ENCODE measurements at regions not wholly inside any gene's neighbourhood (a gene's known extent, or its start where the extent isn't known, plus 50 kb on each side); places are given as distances from the start of the nearest gene placed in this dataset.

DNA sequence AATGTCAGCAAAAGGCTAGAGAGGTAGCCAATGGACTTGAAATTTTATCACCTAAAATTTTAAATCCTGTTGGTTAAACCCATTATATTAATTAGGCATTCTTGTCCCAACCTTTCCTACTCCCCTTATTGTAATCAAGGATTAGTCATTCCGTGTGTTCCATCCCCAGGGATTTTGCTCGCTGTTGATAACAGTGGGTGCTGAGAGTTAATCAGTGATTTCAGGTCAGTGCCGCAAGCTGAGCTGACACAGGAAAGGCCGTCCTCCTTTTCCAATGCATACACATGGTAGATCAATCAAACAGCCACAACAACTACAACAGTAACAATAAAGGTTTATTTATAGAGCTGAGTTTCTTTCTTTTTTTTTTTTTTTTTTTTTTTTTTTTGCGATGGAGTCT lies 271.4 kb downstream of the ACTR3B start:
- POLR2A ChIA-PET (ENCODE audit: partially characterized antibody) = no interaction called here
- Histone ChIP-seq H3K27ac (ENCODE audit: low read depth, low read length) (no peak overlapping the region), H3K9me3 (ENCODE audit: control insufficient read depth in 1 of 2, low read length in 2 of 2) (no peaks in the 10 kb centered on the region), H3K36me3 (ENCODE audit: insufficient read depth, low read length) (no peaks in the 10 kb centered on the region), H3K4me3 (ENCODE audit: low read length in 2 of 2) (no peak overlapping the region), H3K27me3 (ENCODE audit: insufficient read depth, low read length) (no peaks in the 10 kb centered on the region), H3K4me1 (ENCODE audit: insufficient read depth, low read length) (no peaks in the 10 kb centered on the region)
- Mint-ChIP-seq H3K9me3 (no peaks in the 10 kb centered on the region), H3K36me3 (no peaks in the 10 kb centered on the region), H3K4me1 (no peaks in the 10 kb centered on the region), H3K27me3 (no peaks in the 10 kb centered on the region), H3K27ac (no peak overlapping the region), H3K4me3 (no peak overlapping the region)
- intact Hi-C loops (cut with micrococcal nuclease) = no loop called here
- CTCF ChIA-PET (ENCODE audit: partially characterized antibody) = no interaction called here
- no peak for DNase-seq

- H3K4me3 ChIP-seq (ENCODE audit: low read length in 2 of 2) = no peak overlapping the region
- no peaks in the 10 kb centered on the region for H3K27me3 ChIP-seq (ENCODE audit: insufficient read depth, low read length)
- POLR2A ChIA-PET (ENCODE audit: partially characterized antibody) = no interaction called here
- no peaks in the 10 kb centered on the region for H3K36me3 ChIP-seq (ENCODE audit: insufficient read depth, low read length)
- CTCF ChIA-PET (ENCODE audit: partially characterized antibody) = no interaction called here
- peaks cover 0 to 2% of the 10 kb centered on the region in 2 donors for H3K27me3 Mint-ChIP-seq
- H3K9me3 Mint-ChIP-seq = peaks cover 0 to 4% (median 0%) of the 10 kb centered on the region in 8 donors
- H3K4me3 Mint-ChIP-seq = no peak overlapping the region
- no peaks in the 10 kb centered on the region for H3K9me3 ChIP-seq (ENCODE audit: control insufficient read depth in 1 of 2, low read length in 2 of 2)
- no peak for DNase-seq
- no peaks in the 10 kb centered on the region for H3K4me1 ChIP-seq (ENCODE audit: insufficient read depth, low read length)
- H3K36me3 Mint-ChIP-seq = no peaks in the 10 kb centered on the region
- H3K27ac Mint-ChIP-seq = no peak overlapping the region
- H3K4me1 Mint-ChIP-seq = no peaks in the 10 kb centered on the region
- no peak overlapping the region for H3K27ac ChIP-seq (ENCODE audit: low read depth, low read length)
- intact Hi-C loops (cut with micrococcal nuclease) = no loop called here
Observed at GRCh38 chr7:153034791-153035190, 275.2 kb downstream of the ACTR3B start.

- Mint-ChIP-seq H3K36me3 (no peaks in the 10 kb centered on the region), H3K4me1 (no peaks in the 10 kb centered on the region), H3K27me3 (peaks cover 0 to 2% of the 10 kb centered on the region in 2 donors), H3K27ac (no peak overlapping the region), H3K4me3 (no peak overlapping the region), H3K9me3 (peaks cover 0 to 4% (median 0%) of the 10 kb centered on the region in 8 donors)
- ChIA-PET POLR2A (ENCODE audit: partially characterized antibody) (no interaction called here), CTCF (ENCODE audit: partially characterized antibody) (no interaction called here)
- H3K27ac ChIP-seq (ENCODE audit: low read depth, low read length) = no peak overlapping the region
- DNase-seq = no peak
- H3K27me3 ChIP-seq (ENCODE audit: insufficient read depth, low read length) = no peaks in the 10 kb centered on the region
- H3K4me1 ChIP-seq (ENCODE audit: insufficient read depth, low read length) = no peaks in the 10 kb centered on the region
- intact Hi-C loops (cut with micrococcal nuclease) = no loop called here
- no peaks in the 10 kb centered on the region for H3K36me3 ChIP-seq (ENCODE audit: insufficient read depth, low read length)
- H3K4me3 ChIP-seq (ENCODE audit: low read length in 2 of 2) = no peak overlapping the region
- H3K9me3 ChIP-seq (ENCODE audit: control insufficient read depth in 1 of 2, low read length in 2 of 2) = no peaks in the 10 kb centered on the region
Observed at GRCh38 chr7:153036396-153037063, 277.0 kb downstream of the ACTR3B start.

DNA sequence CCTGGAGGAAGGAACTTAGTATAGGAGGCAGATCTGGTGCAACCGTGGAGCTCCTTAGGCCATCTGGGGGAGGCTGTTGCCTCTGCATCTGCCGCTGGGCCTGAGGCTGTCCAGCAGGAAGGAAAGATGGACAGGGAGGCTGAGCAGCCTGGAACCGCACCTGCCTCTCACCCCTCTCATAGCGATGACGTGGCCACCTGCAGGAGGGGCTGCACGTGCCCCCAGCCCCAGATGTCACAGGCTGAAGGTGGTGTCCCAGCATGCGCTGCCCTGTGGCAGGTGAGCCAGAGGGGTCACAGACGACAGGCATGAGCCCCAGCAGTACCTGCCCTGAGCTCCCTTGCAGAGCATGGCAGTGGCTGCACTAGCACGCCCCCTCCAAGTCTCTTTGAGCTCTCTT lies 283.9 kb downstream of the ACTR3B start:
- DNase-seq = no peak
- H3K4me1 Mint-ChIP-seq = no peaks in the 10 kb centered on the region
- peaks cover 0 to 3% (median 0%) of the 10 kb centered on the region in 8 donors for H3K9me3 Mint-ChIP-seq
- Histone ChIP-seq H3K4me3 (ENCODE audit: low read length in 2 of 2) (no peak overlapping the region), H3K27me3 (ENCODE audit: insufficient read depth, low read length) (no peaks in the 10 kb centered on the region), H3K36me3 (ENCODE audit: insufficient read depth, low read length) (no peaks in the 10 kb centered on the region), H3K9me3 (ENCODE audit: control insufficient read depth in 1 of 2, low read length in 2 of 2) (no peaks in the 10 kb centered on the region), H3K27ac (ENCODE audit: low read depth, low read length) (no peak overlapping the region), H3K4me1 (ENCODE audit: insufficient read depth, low read length) (no peaks in the 10 kb centered on the region)
- H3K27me3 Mint-ChIP-seq = peaks cover 0 to 6% of the 10 kb centered on the region in 2 donors
- ChIA-PET CTCF (ENCODE audit: partially characterized antibody) (no interaction called here), POLR2A (ENCODE audit: partially characterized antibody) (no interaction called here)
- H3K27ac Mint-ChIP-seq = no peak overlapping the region
- no peak overlapping the region for H3K4me3 Mint-ChIP-seq
- no peaks in the 10 kb centered on the region for H3K36me3 Mint-ChIP-seq
- intact Hi-C loops (cut with micrococcal nuclease) = no loop called here

GRCh38 chr7:153044981-153045380 lies 285.4 kb downstream of the ACTR3B start:
- Histone ChIP-seq H3K27ac (ENCODE audit: low read depth, low read length) (no peak overlapping the region), H3K4me1 (ENCODE audit: insufficient read depth, low read length) (no peaks in the 10 kb centered on the region), H3K36me3 (ENCODE audit: insufficient read depth, low read length) (no peaks in the 10 kb centered on the region), H3K9me3 (ENCODE audit: control insufficient read depth in 1 of 2, low read length in 2 of 2) (no peaks in the 10 kb centered on the region), H3K27me3 (ENCODE audit: insufficient read depth, low read length) (no peaks in the 10 kb centered on the region), H3K4me3 (ENCODE audit: low read length in 2 of 2) (no peak overlapping the region)
- peaks cover 0 to 9% (median 0%) of the 10 kb centered on the region in 8 donors for H3K9me3 Mint-ChIP-seq
- no peak for DNase-seq
- no peak overlapping the region for H3K4me3 Mint-ChIP-seq
- H3K36me3 Mint-ChIP-seq = no peaks in the 10 kb centered on the region
- no peak overlapping the region for H3K27ac Mint-ChIP-seq
- intact Hi-C loops (cut with micrococcal nuclease) = no loop called here
- H3K27me3 Mint-ChIP-seq = peaks cover 0 to 6% of the 10 kb centered on the region in 2 donors
- POLR2A ChIA-PET (ENCODE audit: partially characterized antibody) = no interaction called here
- no peaks in the 10 kb centered on the region for H3K4me1 Mint-ChIP-seq
- CTCF ChIA-PET (ENCODE audit: partially characterized antibody) = no interaction called here

GRCh38 chr7:153047079-153047959 lies 287.8 kb downstream of the ACTR3B start:
- no peaks in the 10 kb centered on the region for H3K4me1 Mint-ChIP-seq
- DNase-seq = no peak
- POLR2A ChIA-PET (ENCODE audit: partially characterized antibody) = no interaction called here

DNA sequence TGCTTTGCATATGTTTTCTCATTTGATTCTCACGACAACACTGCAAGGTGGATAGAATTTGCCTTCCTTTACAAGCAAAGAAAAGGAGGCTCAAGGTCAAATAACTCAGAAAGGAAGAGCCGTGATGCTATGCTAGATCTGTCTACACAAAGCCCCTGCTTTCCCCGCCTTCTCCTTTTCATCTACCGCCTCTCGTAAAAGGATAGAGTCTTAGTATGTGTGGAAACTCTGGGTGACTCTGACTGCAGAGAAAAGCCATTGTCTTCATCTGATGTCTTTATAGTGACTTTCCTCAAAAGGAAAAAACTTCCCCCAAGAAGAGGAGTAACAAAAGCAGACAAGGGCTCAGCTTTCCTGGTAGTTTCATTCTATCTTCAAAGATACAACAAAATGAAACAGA lies 292.7 kb downstream of the ACTR3B start:
- Histone ChIP-seq H3K4me1 (ENCODE audit: insufficient read depth, low read length) (no peaks in the 10 kb centered on the region), H3K9me3 (ENCODE audit: control insufficient read depth in 1 of 2, low read length in 2 of 2) (no peaks in the 10 kb centered on the region), H3K4me3 (ENCODE audit: low read length in 2 of 2) (no peak overlapping the region), H3K27ac (ENCODE audit: low read depth, low read length) (no peak overlapping the region), H3K36me3 (ENCODE audit: insufficient read depth, low read length) (no peaks in the 10 kb centered on the region), H3K27me3 (ENCODE audit: insufficient read depth, low read length) (no peaks in the 10 kb centered on the region)
- intact Hi-C loops (cut with micrococcal nuclease) = no loop called here
- Mint-ChIP-seq H3K9me3 (peaks cover 0 to 12% (median 1%) of the 10 kb centered on the region in 8 donors), H3K36me3 (no peaks in the 10 kb centered on the region), H3K27me3 (peaks cover 0 to 6% of the 10 kb centered on the region in 2 donors), H3K27ac (no peak overlapping the region), H3K4me3 (no peak overlapping the region), H3K4me1 (no peaks in the 10 kb centered on the region)
- ChIA-PET POLR2A (ENCODE audit: partially characterized antibody) (no interaction called here), CTCF (ENCODE audit: partially characterized antibody) (no interaction called here)
- DNase-seq = no peak

More at GRCh38 chr7:153047079-153047959, 287.8 kb downstream of the ACTR3B start:
- no peaks in the 10 kb centered on the region for H3K9me3 ChIP-seq (ENCODE audit: control insufficient read depth in 1 of 2, low read length in 2 of 2)
- Mint-ChIP-seq H3K27ac (no peak overlapping the region), H3K36me3 (no peaks in the 10 kb centered on the region), H3K9me3 (peaks cover 0 to 12% (median 1%) of the 10 kb centered on the region in 8 donors), H3K27me3 (peaks cover 0 to 4% of the 10 kb centered on the region in 2 donors), H3K4me3 (no peak overlapping the region)
- no peak overlapping the region for H3K27ac ChIP-seq (ENCODE audit: low read depth, low read length)
- no peaks in the 10 kb centered on the region for H3K27me3 ChIP-seq (ENCODE audit: insufficient read depth, low read length)
- no peaks in the 10 kb centered on the region for H3K4me1 ChIP-seq (ENCODE audit: insufficient read depth, low read length)
- intact Hi-C loops (cut with micrococcal nuclease) = no loop called here
- H3K4me3 ChIP-seq (ENCODE audit: low read length in 2 of 2) = no peak overlapping the region
- CTCF ChIA-PET (ENCODE audit: partially characterized antibody) = no interaction called here
- no peaks in the 10 kb centered on the region for H3K36me3 ChIP-seq (ENCODE audit: insufficient read depth, low read length)

Data from CD4-positive, alpha-beta memory T cell (primary cell).